IMR-90 (cell line): ENCODE measurements at regions not wholly inside any gene's neighbourhood (a gene's known extent, or its start where the extent isn't known, plus 50 kb on each side); places are given as distances from the start of the nearest gene placed in this dataset.

Source experiments
- ATAC-seq: fragments of 200-7000 bp; cut with Tn5 transposase; 2 replicates; pipeline ENCODE4 v1.9.1; 2020; ENCODE audit warnings: low read depth, mild to moderate bottlenecking, moderate library complexity
- BruUV-seq: library from RNA; stranded (reverse); fragments of 400-500 nt; replicated peaks from 2 replicates; lab custom pipeline; 2021; lab: Mats Ljungman, UMichigan
- CTCF ChIA-PET: fragments of 300-600 bp; formaldehyde crosslinking; extraction: SDS; loops from one replicate; lab custom pipeline; 2021; ENCODE audit warnings: antibody characterized with exemption; lab: Yijun Ruan, JAX
- POLR2A ChIA-PET: fragments of 300-600 bp; sonication (Branson Sonifier 250); formaldehyde crosslinking; loops from one replicate; lab custom pipeline; 2022; ENCODE audit warnings: antibody characterized with exemption; ENCODE audit not compliant: unreplicated experiment; lab: Charles Lee
- DNase-seq: peaks from one replicate; pipeline ENCODE4 v3.0.0; 2013
- H2AFZ ChIP-seq: replicated peaks from 2 replicates; pipeline ENCODE3; 2013; ENCODE audit warnings: low read length, mild to moderate bottlenecking; ENCODE audit not compliant: poor library complexity
- H2AK5ac ChIP-seq: 2 replicates; pipeline ENCODE4 v1.6.1; 2013; ENCODE audit warnings: low read depth, low read length, inconsistent platforms
- H2AK9ac ChIP-seq: replicated peaks from 2 replicates; pipeline ENCODE3; 2013; ENCODE audit warnings: mild to moderate bottlenecking, low read depth, low read length, moderate library complexity; ENCODE audit not compliant: poor library complexity
- H2BK120ac ChIP-seq: 2 replicates; pipeline ENCODE4 v1.6.1; 2013; ENCODE audit warnings: low read depth, low read length, inconsistent platforms
- H2BK15ac ChIP-seq: 3 replicates; pipeline ENCODE4 v1.6.1; 2013; ENCODE audit warnings: low read depth, low read length, inconsistent platforms
- H2BK20ac ChIP-seq: 2 replicates; pipeline ENCODE4 v1.6.1; 2013; ENCODE audit warnings: low read depth, mild to moderate bottlenecking, inconsistent platforms, low read length, moderate library complexity
- H2BK5ac ChIP-seq: 2 replicates; pipeline ENCODE4 v1.6.1; 2013; ENCODE audit warnings: mild to moderate bottlenecking, low read depth, low read length, inconsistent platforms; ENCODE audit not compliant: poor library complexity, severe bottlenecking
- H3K14ac ChIP-seq: replicated peaks from 2 replicates; pipeline ENCODE4 v1.6.1; 2013; ENCODE audit warnings: low read depth, low read length, inconsistent platforms
- H3K18ac ChIP-seq: 2 replicates; pipeline ENCODE4 v1.6.1; 2013; ENCODE audit warnings: low read depth, low read length, control low read depth
- H3K23ac ChIP-seq: 2 replicates; pipeline ENCODE4 v1.6.1; 2013; ENCODE audit warnings: low read depth, low read length, inconsistent platforms
- H3K27ac ChIP-seq: 2 replicates; pipeline ENCODE4 v1.5.1; 2013; ENCODE audit warnings: mild to moderate bottlenecking, control low read depth, low read length; ENCODE audit not compliant: insufficient read depth
- H3K27me3 ChIP-seq: 2 replicates; pipeline ENCODE4 v1.6.1; 2013; ENCODE audit warnings: low read length; ENCODE audit not compliant: control insufficient read depth, insufficient read depth
- H3K36me3 ChIP-seq: 2 replicates; pipeline ENCODE4 v1.6.1; 2013; ENCODE audit warnings: low read length, mixed read lengths; ENCODE audit not compliant: control insufficient read depth, insufficient read depth
- H3K4ac ChIP-seq: 2 replicates; pipeline ENCODE4 v1.6.1; 2013; ENCODE audit warnings: low read depth, low read length, inconsistent platforms
- H3K4me1 ChIP-seq: 2 replicates; pipeline ENCODE4 v1.6.1; 2013; ENCODE audit warnings: low read length, mixed read lengths; ENCODE audit not compliant: control insufficient read depth, insufficient read depth
- H3K4me2 ChIP-seq: 2 replicates; pipeline ENCODE4 v1.6.1; 2013; ENCODE audit warnings: low read depth, mild to moderate bottlenecking, control low read depth, low read length, moderate library complexity
- H3K4me3 ChIP-seq: 2 replicates; pipeline ENCODE4 v1.5.1; 2013; ENCODE audit warnings: low read depth, mild to moderate bottlenecking, control low read depth, low read length, moderate library complexity; ENCODE audit not compliant: insufficient read depth
- H3K56ac ChIP-seq: 2 replicates; pipeline ENCODE4 v1.6.1; 2013; ENCODE audit warnings: low read length, inconsistent platforms; ENCODE audit not compliant: insufficient read depth; ENCODE audit errors: extremely low read depth
- H3K79me1 ChIP-seq, 2 experiments: 2 replicates each; pipeline ENCODE4 v1.6.1; 2013; ENCODE audit warnings: low read length in 2 of 2, inconsistent platforms in 1 of 2, low read depth in 1 of 2
- H3K9ac ChIP-seq: 2 replicates; pipeline ENCODE4 v1.6.1; 2013; ENCODE audit warnings: low read depth, low read length, control low read depth
- H3K9me1 ChIP-seq: 2 replicates; pipeline ENCODE4 v1.6.1; 2013; ENCODE audit warnings: low read length, inconsistent platforms; ENCODE audit not compliant: insufficient read depth
- H3K9me3 ChIP-seq: 2 replicates; pipeline ENCODE4 v1.6.1; 2013; ENCODE audit warnings: low read length; ENCODE audit not compliant: control insufficient read depth, insufficient read depth
- H4K20me1 ChIP-seq: 2 replicates; pipeline ENCODE4 v1.6.1; 2013; ENCODE audit warnings: low read length, inconsistent platforms; ENCODE audit not compliant: insufficient read depth
- H4K5ac ChIP-seq: 2 replicates; pipeline ENCODE4 v1.6.1; 2013; ENCODE audit warnings: mild to moderate bottlenecking, low read depth, low read length, control low read depth
- H4K8ac ChIP-seq, 2 experiments: 2 replicates each; pipeline ENCODE4 v1.6.1; 2013; ENCODE audit warnings: low read depth in 2 of 2, low read length in 2 of 2, control low read depth in 1 of 2, inconsistent platforms in 1 of 2
- H4K91ac ChIP-seq: 2 replicates; pipeline ENCODE4 v1.6.1; 2013; ENCODE audit warnings: low read depth, low read length, inconsistent platforms; ENCODE audit not compliant: insufficient read depth
- CEBPB ChIP-seq: IDR thresholded peaks from 2 replicates; pipeline ENCODE4 v1.6.1; 2012; ENCODE audit warnings: low read depth, low read length, improper control_type of control experiment
- USF2 ChIP-seq: fragments of 150-350 bp; IDR thresholded peaks from 2 replicates; pipeline ENCODE4 v1.6.1; 2017; ENCODE audit warnings: mild to moderate bottlenecking, antibody characterized with exemption, low read length, low read depth
- WGBS, 2 experiments: methylation state at CpG; one replicate each; pipeline versions ENCODE4 v1.1.5 to v1.1.7; 2013; ENCODE audit warnings: missing lambda C conversion rate in 2 of 2; ENCODE audit not compliant: insufficient read length in 1 of 2; ENCODE audit errors: extremely low coverage in 2 of 2; 5-methylcytosine and 5-hydroxymethylcytosine counted together
- dilution Hi-C: fragments of 300-500 bp; cut with HindIII; formaldehyde crosslinking; loops from one replicate; pipeline ENCODE4 v1.14.3; 2018; ENCODE audit warnings: low sequenced_read_pairs; ENCODE audit not compliant: unreplicated experiment
- in situ Hi-C: fragments of 300-500 bp; cut with MboI; formaldehyde crosslinking; loops from 3 replicates; pipeline ENCODE4 v1.14.3; 2019; ENCODE audit warnings: low sequenced_read_pairs, inconsistent platforms, mixed read lengths
- intact Hi-C: fragments of 100-400 bp; cut with micrococcal nuclease; formaldehyde crosslinking; loops from 2 replicates; pipeline ENCODE4 v1.10.0; 2022
- TF ChIP-seq, protein P1 (sequence below): fragments of 150-350 bp; IDR thresholded peaks from 2 replicates; pipeline ENCODE4 v1.6.1; 2016; ENCODE audit warnings: low read depth, mild to moderate bottlenecking, low read length, moderate library complexity, borderline replicate concordance

- TF ChIP-seq CEBPB (no peak), USF2 (no peak)
- TF ChIP-seq, protein P1, sequence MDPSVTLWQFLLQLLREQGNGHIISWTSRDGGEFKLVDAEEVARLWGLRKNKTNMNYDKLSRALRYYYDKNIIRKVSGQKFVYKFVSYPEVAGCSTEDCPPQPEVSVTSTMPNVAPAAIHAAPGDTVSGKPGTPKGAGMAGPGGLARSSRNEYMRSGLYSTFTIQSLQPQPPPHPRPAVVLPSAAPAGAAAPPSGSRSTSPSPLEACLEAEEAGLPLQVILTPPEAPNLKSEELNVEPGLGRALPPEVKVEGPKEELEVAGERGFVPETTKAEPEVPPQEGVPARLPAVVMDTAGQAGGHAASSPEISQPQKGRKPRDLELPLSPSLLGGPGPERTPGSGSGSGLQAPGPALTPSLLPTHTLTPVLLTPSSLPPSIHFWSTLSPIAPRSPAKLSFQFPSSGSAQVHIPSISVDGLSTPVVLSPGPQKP = no peak
- intact Hi-C loops (loop anchor here (10.0 kb wide), 2 partner anchors 213 to 743 kb away; no protein-coding TSS in a partner anchor), in situ Hi-C loops (no loop called here), dilution Hi-C loops (no loop called here)
- Histone ChIP-seq H2BK120ac (no peak overlapping the region), H3K18ac (no peak overlapping the region), H4K20me1 (no peaks in the 10 kb centered on the region), H2BK20ac (no peak overlapping the region), H4K5ac (no peak overlapping the region), H2BK5ac (no peak overlapping the region), H3K79me1 (no peaks in the 10 kb centered on the region), H4K8ac (no peak overlapping the region), H2AFZ (no peak overlapping the region), H3K14ac (no peak overlapping the region), H3K9ac (no peak overlapping the region), H2BK15ac (no peak overlapping the region), H3K4me1 (no peaks in the 10 kb centered on the region), H2AK9ac (no peak overlapping the region), H2AK5ac (no peak overlapping the region), H3K27me3 (no peaks in the 10 kb centered on the region), H4K91ac (no peak overlapping the region), H3K56ac (no peak overlapping the region), H3K36me3 (no peaks in the 10 kb centered on the region), H3K27ac (no peak overlapping the region), H3K4ac (no peak overlapping the region), H3K9me3 (no peaks in the 10 kb centered on the region), H3K4me2 (no peak overlapping the region), H3K23ac (no peak overlapping the region), H3K4me3 (no peak overlapping the region), H3K9me1 (no peaks in the 10 kb centered on the region)
- BruUV-seq = no TSS peak
- ATAC-seq = no peak
- ChIA-PET POLR2A (no interaction called here), CTCF (no interaction called here)
- WGBS, 2 experiments = no CpG with 5 or more reads among the region's 4 CpGs
- no peak for DNase-seq
Measured at GRCh38 chr20:20827992-20828597, 115.7 kb upstream of the RALGAPA2 start.
